SK-N-SH (cell line): ENCODE measurements at regions not wholly inside any gene's neighbourhood (a gene's known extent, or its start where the extent isn't known, plus 50 kb on each side); places are given as distances from the start of the nearest gene placed in this dataset.

ENCODE experiments used
- CTCF ChIA-PET: fragments of 300-600, 350-600 bp; formaldehyde crosslinking; extraction: SDS; loops from one replicate; lab custom pipeline; 2021; lab: Yijun Ruan, JAX
- POLR2A ChIA-PET: fragments of 350-600 bp; sonication (Branson Sonifier 250); formaldehyde crosslinking; extraction: SDS; loops from one replicate; lab custom pipeline; 2020; ENCODE audit warnings: antibody characterized with exemption, inconsistent platforms; lab: Yijun Ruan, JAX
- DNase-seq: peaks from one replicate; pipeline ENCODE4 v3.0.0; 2012
- H2AFZ ChIP-seq: fragments of 200-600 bp; sonication (generic); 2 replicates; pipeline ENCODE4 v1.8.1; 2016; ENCODE audit warnings: antibody characterized with exemption, mild to moderate bottlenecking, low read depth
- H3F3A ChIP-seq: fragments of 200-600 bp; sonication (generic); replicated peaks from 2 replicates; pipeline ENCODE3; 2016; ENCODE audit warnings: antibody characterized with exemption, mild to moderate bottlenecking; ENCODE audit not compliant: insufficient read depth
- H3K27ac ChIP-seq, 2 experiments: fragments of 200-500 bp in 1 of 2; fragments of 200-600 bp in 1 of 2; sonication (Bioruptor generic) in 1 of 2; sonication (generic), shearing (Covaris generic) in 1 of 2; 2 replicates each; pipeline versions ENCODE4 v1.5.1 to v1.6.1; 2014 to 2016; ENCODE audit warnings: low read depth in 2 of 2, inconsistent platforms in 1 of 2, low read length in 1 of 2, mild to moderate bottlenecking in 1 of 2, mixed read lengths in 1 of 2
- H3K27me3 ChIP-seq: fragments of 200-600 bp; sonication (generic), shearing (Covaris generic); 2 replicates; pipeline ENCODE4 v1.6.1; 2016; ENCODE audit warnings: mixed run types; ENCODE audit not compliant: insufficient read depth
- H3K36me3 ChIP-seq, 2 experiments: fragments of 200-500 bp in 1 of 2; fragments of 200-600 bp in 1 of 2; sonication (Bioruptor generic) in 1 of 2; sonication (generic) in 1 of 2; replicated peaks in 1 of 2; 2 replicates each; pipeline versions ENCODE3 to v1.5.1; 2014 to 2016; ENCODE audit warnings: low read length in 1 of 2, mild to moderate bottlenecking in 1 of 2; ENCODE audit not compliant: insufficient read depth in 2 of 2, control insufficient read depth in 1 of 2
- H3K4me1 ChIP-seq, 2 experiments: fragments of 200-500 bp in 1 of 2; fragments of 200-600 bp in 1 of 2; sonication (Bioruptor generic) in 1 of 2; sonication (generic), shearing (Covaris generic) in 1 of 2; 2 replicates each; pipeline versions ENCODE4 v1.5.1 to v1.6.1; 2014 to 2016; ENCODE audit warnings: low read depth in 1 of 2, low read length in 1 of 2, mixed run types in 1 of 2; ENCODE audit not compliant: insufficient read depth in 2 of 2, control insufficient read depth in 1 of 2
- H3K4me2 ChIP-seq: fragments of 200-600 bp; sonication (generic), shearing (Covaris generic); 2 replicates; pipeline ENCODE4 v1.6.1; 2017; ENCODE audit warnings: mixed run types
- H3K4me3 ChIP-seq, 2 experiments: fragments of 200-500 bp in 1 of 2; fragments of 200-600 bp in 1 of 2; sonication (Bioruptor generic) in 1 of 2; sonication (generic), shearing (Covaris generic) in 1 of 2; 2 replicates each; pipeline versions ENCODE4 v1.5.1 to v1.8.1; 2014 to 2016; ENCODE audit warnings: low read depth in 2 of 2, inconsistent platforms in 1 of 2, low read length in 1 of 2, mild to moderate bottlenecking in 1 of 2, mixed read lengths in 1 of 2, moderate library complexity in 1 of 2
- H3K79me2 ChIP-seq: fragments of 200-600 bp; sonication (generic); 2 replicates; pipeline ENCODE4 v1.8.1; 2017; ENCODE audit warnings: mild to moderate bottlenecking; ENCODE audit not compliant: insufficient read depth
- H3K9ac ChIP-seq: fragments of 200-600 bp; sonication (generic); 2 replicates; pipeline ENCODE4 v1.6.1; 2017; ENCODE audit warnings: mixed run types
- H3K9me2 ChIP-seq: fragments of 200-600 bp; sonication (generic); 2 replicates; pipeline ENCODE4 v1.6.1; 2017; ENCODE audit warnings: mixed run types
- H3K9me3 ChIP-seq: fragments of 200-600 bp; sonication (generic); 2 replicates; pipeline ENCODE4 v1.6.1; 2017; ENCODE audit warnings: mixed run types, mild to moderate bottlenecking, moderate library complexity
- H4K20me1 ChIP-seq: fragments of 200-600 bp; sonication (generic); 2 replicates; pipeline ENCODE4 v1.6.1; 2017; ENCODE audit warnings: mild to moderate bottlenecking, mixed run types; ENCODE audit not compliant: insufficient read depth
- CHD2 ChIP-seq: fragments of 150-350 bp; IDR thresholded peaks from 2 replicates; pipeline ENCODE4 v1.6.1; 2018; ENCODE audit warnings: low read length; ENCODE audit not compliant: partially characterized antibody
- CTCF ChIP-seq: fragments of 200-600 bp; sonication (generic); IDR thresholded peaks from 2 replicates; pipeline ENCODE4 v1.6.1; 2017; ENCODE audit warnings: antibody characterized with exemption, mild to moderate bottlenecking, moderate library complexity
- EZH2phosphoT487 ChIP-seq: fragments of 200-600 bp; sonication (generic); IDR thresholded peaks from 2 replicates; pipeline ENCODE4 v1.6.1; 2017; ENCODE audit warnings: low read depth, mixed run types, mild to moderate bottlenecking, antibody characterized with exemption, moderate library complexity, borderline replicate concordance
- GATA2 ChIP-seq: sonication (generic); formaldehyde crosslinking; IDR thresholded peaks from 2 replicates; pipeline ENCODE4 v1.5.0; 2020; ENCODE audit warnings: mild to moderate bottlenecking, missing genetic modification reagents
- IRF3 ChIP-seq: fragments of 150-350 bp; IDR thresholded peaks from 2 replicates; pipeline ENCODE4 v1.6.1; 2016; ENCODE audit warnings: mild to moderate bottlenecking, low read depth, low read length
- MAX ChIP-seq: IDR thresholded peaks from 2 replicates; pipeline ENCODE4 v1.4.0; 2012; ENCODE audit warnings: low read depth
- MXI1 ChIP-seq: IDR thresholded peaks from 2 replicates; pipeline ENCODE4 v1.6.1; 2012; ENCODE audit warnings: mild to moderate bottlenecking, low read depth, low read length, improper control_type of control experiment
- PBX3 ChIP-seq: IDR thresholded peaks from 2 replicates; pipeline ENCODE4; 2012
- RCOR1 ChIP-seq: fragments of 150-350 bp; IDR thresholded peaks from 2 replicates; pipeline ENCODE4 v1.6.1; 2017; ENCODE audit warnings: antibody characterized with exemption, low read length
- SIN3A ChIP-seq: IDR thresholded peaks from 2 replicates; pipeline ENCODE4 v1.6.1; 2012; ENCODE audit warnings: low read depth, mild to moderate bottlenecking, low read length, moderate library complexity, borderline replicate concordance
- SMC3 ChIP-seq: IDR thresholded peaks from 2 replicates; pipeline ENCODE4 v1.6.1; 2012; ENCODE audit warnings: low read depth, low read length, improper control_type of control experiment
- TAF1 ChIP-seq: IDR thresholded peaks from 2 replicates; pipeline ENCODE4 v1.6.1; 2012; ENCODE audit warnings: low read depth, mild to moderate bottlenecking, low read length, moderate library complexity, borderline replicate concordance
- TCF12 ChIP-seq: IDR thresholded peaks from 2 replicates; pipeline ENCODE4 v1.4.0; 2012
- TEAD4 ChIP-seq: IDR thresholded peaks from 2 replicates; pipeline ENCODE4 v1.4.0; 2012; ENCODE audit warnings: mild to moderate bottlenecking, borderline replicate concordance; ENCODE audit not compliant: insufficient read depth
- USF1 ChIP-seq: IDR thresholded peaks from 2 replicates; pipeline ENCODE4 v1.4.0; 2012; ENCODE audit warnings: low read depth, borderline replicate concordance
- USF2 ChIP-seq: fragments of 150-350 bp; IDR thresholded peaks from 2 replicates; pipeline ENCODE4 v1.6.1; 2017; ENCODE audit warnings: antibody characterized with exemption, low read length, low read depth, borderline replicate concordance
- YY1 ChIP-seq: IDR thresholded peaks from 2 replicates; pipeline ENCODE4 v1.4.0; 2012; ENCODE audit warnings: low read depth, mild to moderate bottlenecking
- whole genome bisulfite sequencing: methylation state at CpG from one replicate; pipeline ENCODE4 v1.1.6; 2017; ENCODE audit warnings: low lambda C conversion rate; 5-methylcytosine and 5-hydroxymethylcytosine counted together

GRCh38 chr3:103047640-103048039, 612.8 kb downstream of the ZPLD1 start:
- Histone ChIP-seq H3K9me2 (no peaks in the 10 kb centered on the region), H3F3A (peaks cover 3% of the 10 kb centered on the region), H3K9me3 (no peaks in the 10 kb centered on the region), H2AFZ (no peak overlapping the region), H3K9ac (no peak overlapping the region), H3K4me3 (no peak overlapping the region), H3K4me1 (peaks cover 0 to 3% of the 10 kb centered on the region in 2 experiments; a peak in 1 of 4 replicates), H3K79me2 (no peaks in the 10 kb centered on the region), H4K20me1 (no peaks in the 10 kb centered on the region), H3K4me2 (no peak overlapping the region), H3K36me3 (no peaks in the 10 kb centered on the region), H3K27ac (no peak overlapping the region), H3K27me3 (no peaks in the 10 kb centered on the region)
- ChIA-PET POLR2A (no interaction called here), CTCF (no interaction called here)
- DNase-seq = no peak
- WGBS = 51% methylated on average over 2 of the region's 2 CpGs
- no peak for TF ChIP-seq IRF3
- TF ChIP-seq EZH2phosphoT487 = no peak
- no peak for TF ChIP-seq TEAD4
- TF ChIP-seq MAX = no peak
- no peak for TF ChIP-seq USF2
- no peak for TF ChIP-seq GATA2 (CRISPR knock-in tag)
- TF ChIP-seq SMC3 = no peak
- TF ChIP-seq MXI1 = no peak
- TF ChIP-seq USF1 = no peak
- TF ChIP-seq SIN3A = no peak
- no peak for TF ChIP-seq PBX3
- TF ChIP-seq TCF12 = no peak
- TF ChIP-seq RCOR1 = no peak
- TF ChIP-seq CHD2 = no peak
- TF ChIP-seq TAF1 = no peak
- TF ChIP-seq CTCF = no peak
- TF ChIP-seq YY1 = no peak
